ENCODE measurements at regions not wholly inside any gene's neighbourhood (a gene's known extent, or its start where the extent isn't known, plus 50 kb on each side); places are given as distances from the start of the nearest gene placed in this dataset.
"Not testable (repeated sequence)": the region's sequence is repeated elsewhere in the genome, so short reads cannot be mapped to it uniquely, and the experiment has no call there.

DNA sequence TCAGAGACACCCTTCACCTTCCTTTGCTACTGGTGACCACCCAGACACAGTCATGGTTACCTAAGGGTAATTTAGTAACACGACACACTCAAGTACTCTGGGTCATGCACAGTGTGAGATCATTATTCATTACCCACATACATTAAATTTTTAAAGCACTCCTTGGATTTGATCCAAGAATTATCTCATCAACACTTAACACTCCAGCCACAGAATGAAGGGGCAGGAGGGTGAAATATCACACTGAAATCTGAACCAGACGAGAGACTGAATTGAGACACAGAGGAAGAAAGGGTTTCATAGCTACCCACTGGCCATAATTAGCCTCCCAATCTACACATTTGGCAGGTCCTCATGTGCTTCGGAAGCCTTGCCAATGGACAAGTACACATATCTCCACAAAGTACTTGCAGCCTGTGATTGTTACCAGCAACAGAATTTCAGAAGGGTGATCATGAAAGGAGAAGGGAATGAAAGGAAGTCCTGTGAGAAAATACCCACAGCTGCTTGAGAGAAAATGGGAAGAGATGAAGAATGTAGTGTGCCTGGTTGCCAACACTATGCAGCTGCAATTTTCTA lies 189.3 kb downstream of the POLR1F start:
- Histone ChIP-seq H3K4me2 (ENCODE audit: insufficient read depth, low read length) (no peak overlapping the region), H2AFZ (ENCODE audit: low read depth, low read length) (no peak overlapping the region), H3K9me3 (ENCODE audit: insufficient read depth, low read length, severe bottlenecking) (no peaks in the 10 kb centered on the region), H3K79me2 (ENCODE audit: insufficient read depth, low read length) (no peaks in the 10 kb centered on the region), H4K20me1 (ENCODE audit: insufficient read depth, low read length) (no peaks in the 10 kb centered on the region), H3K27ac (ENCODE audit: low read length) (no peak overlapping the region), H3K36me3 (ENCODE audit: insufficient read depth, low read length) (no peaks in the 10 kb centered on the region), H3K27me3 (ENCODE audit: insufficient read depth, low read length, poor library complexity) (no peaks in the 10 kb centered on the region), H3K4me3 (ENCODE audit: low read depth in 1 of 2, low read length in 2 of 2) (no peak overlapping the region), H3K4me1 (ENCODE audit: insufficient read depth, low read length) (no peaks in the 10 kb centered on the region), H3K9ac (ENCODE audit: low read depth, low read length) (no peak overlapping the region)
- TF ChIP-seq EZH2 (IDR thresholded peaks at IDR 0.05; ENCODE audit: borderline replicate concordance, low read depth, low read length, severe bottlenecking): no peak
- TF ChIP-seq, protein P1, sequence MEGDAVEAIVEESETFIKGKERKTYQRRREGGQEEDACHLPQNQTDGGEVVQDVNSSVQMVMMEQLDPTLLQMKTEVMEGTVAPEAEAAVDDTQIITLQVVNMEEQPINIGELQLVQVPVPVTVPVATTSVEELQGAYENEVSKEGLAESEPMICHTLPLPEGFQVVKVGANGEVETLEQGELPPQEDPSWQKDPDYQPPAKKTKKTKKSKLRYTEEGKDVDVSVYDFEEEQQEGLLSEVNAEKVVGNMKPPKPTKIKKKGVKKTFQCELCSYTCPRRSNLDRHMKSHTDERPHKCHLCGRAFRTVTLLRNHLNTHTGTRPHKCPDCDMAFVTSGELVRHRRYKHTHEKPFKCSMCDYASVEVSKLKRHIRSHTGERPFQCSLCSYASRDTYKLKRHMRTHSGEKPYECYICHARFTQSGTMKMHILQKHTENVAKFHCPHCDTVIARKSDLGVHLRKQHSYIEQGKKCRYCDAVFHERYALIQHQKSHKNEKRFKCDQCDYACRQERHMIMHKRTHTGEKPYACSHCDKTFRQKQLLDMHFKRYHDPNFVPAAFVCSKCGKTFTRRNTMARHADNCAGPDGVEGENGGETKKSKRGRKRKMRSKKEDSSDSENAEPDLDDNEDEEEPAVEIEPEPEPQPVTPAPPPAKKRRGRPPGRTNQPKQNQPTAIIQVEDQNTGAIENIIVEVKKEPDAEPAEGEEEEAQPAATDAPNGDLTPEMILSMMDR (IDR thresholded peaks at IDR 0.05; ENCODE audit: borderline replicate concordance, extremely low read depth, low read length, poor library complexity, severe bottlenecking): no peak
- DNase-seq (no peak), ATAC-seq (ENCODE audit: insufficient read depth, low read depth) (no peak)

DNA sequence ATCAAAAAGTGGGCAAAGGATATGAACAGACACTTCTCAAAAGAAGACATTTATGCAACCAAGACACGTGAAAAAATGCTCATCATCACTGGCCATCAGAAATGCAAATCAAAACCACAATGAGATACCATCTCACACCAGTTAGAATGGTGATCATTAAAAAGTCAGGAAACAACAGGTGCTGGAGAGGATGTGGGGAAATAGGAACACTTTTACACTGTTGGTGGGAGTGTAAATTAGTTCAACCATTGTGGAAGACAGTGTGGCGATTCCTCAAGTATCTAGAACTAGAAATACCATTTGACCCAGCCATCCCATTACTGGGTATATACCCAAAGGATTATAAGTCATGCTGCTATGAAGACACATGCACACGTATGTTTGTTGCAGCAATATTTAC lies 191.3 kb downstream of the POLR1F start:
- DNase-seq; H3K27ac ChIP-seq (ENCODE audit: low read length); H3K79me2 ChIP-seq (ENCODE audit: insufficient read depth, low read length); H3K9ac ChIP-seq (ENCODE audit: low read depth, low read length); H3K4me3 ChIP-seq (ENCODE audit: low read depth in 1 of 2, low read length in 2 of 2); ATAC-seq (ENCODE audit: insufficient read depth, low read depth); H3K9me3 ChIP-seq (ENCODE audit: insufficient read depth, low read length, severe bottlenecking); H4K20me1 ChIP-seq (ENCODE audit: insufficient read depth, low read length); H2AFZ ChIP-seq (ENCODE audit: low read depth, low read length); H3K36me3 ChIP-seq (ENCODE audit: insufficient read depth, low read length); H3K4me1 ChIP-seq (ENCODE audit: insufficient read depth, low read length); H3K27me3 ChIP-seq (ENCODE audit: insufficient read depth, low read length, poor library complexity); H3K4me2 ChIP-seq (ENCODE audit: insufficient read depth, low read length): not testable (repeated sequence)

- Histone ChIP-seq H2AFZ (ENCODE audit: low read depth, low read length) (no peak overlapping the region), H4K20me1 (ENCODE audit: insufficient read depth, low read length) (no peaks in the 10 kb centered on the region), H3K36me3 (ENCODE audit: insufficient read depth, low read length) (no peaks in the 10 kb centered on the region), H3K4me1 (ENCODE audit: insufficient read depth, low read length) (no peaks in the 10 kb centered on the region), H3K27me3 (ENCODE audit: insufficient read depth, low read length, poor library complexity) (no peaks in the 10 kb centered on the region), H3K9me3 (ENCODE audit: insufficient read depth, low read length, severe bottlenecking) (no peaks in the 10 kb centered on the region), H3K27ac (ENCODE audit: low read length) (no peak overlapping the region), H3K4me3 (ENCODE audit: low read depth in 1 of 2, low read length in 2 of 2) (no peak overlapping the region), H3K79me2 (ENCODE audit: insufficient read depth, low read length) (no peaks in the 10 kb centered on the region), H3K4me2 (ENCODE audit: insufficient read depth, low read length) (no peak overlapping the region), H3K9ac (ENCODE audit: low read depth, low read length) (no peak overlapping the region)
- TF ChIP-seq EZH2 (IDR thresholded peaks at IDR 0.05; ENCODE audit: borderline replicate concordance, low read depth, low read length, severe bottlenecking): no peak
- TF ChIP-seq, protein P1 (IDR thresholded peaks at IDR 0.05; ENCODE audit: borderline replicate concordance, extremely low read depth, low read length, poor library complexity, severe bottlenecking): no peak
- DNase-seq (no peak), ATAC-seq (ENCODE audit: insufficient read depth, low read depth) (no peak)
Measured at GRCh38 chr7:19508821-19509220, 200.0 kb downstream of the POLR1F start.

DNA sequence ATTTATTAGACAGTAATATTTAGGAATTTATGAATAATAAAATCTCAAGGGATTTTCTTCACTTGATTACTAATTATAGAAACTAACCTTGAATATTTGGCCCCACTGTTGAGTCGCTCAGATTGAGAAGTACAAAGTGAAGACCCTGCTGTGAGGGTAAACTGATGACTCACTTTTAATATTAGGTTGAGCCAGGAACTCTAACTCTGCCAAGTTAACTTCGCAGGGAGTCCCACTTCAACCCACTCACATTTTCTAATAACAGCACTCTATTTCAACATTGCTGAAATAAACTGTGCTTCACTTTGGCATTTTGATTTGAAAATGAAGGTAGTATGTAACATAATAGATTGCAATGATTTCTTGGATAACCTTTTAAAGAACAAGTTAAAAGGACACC lies 200.7 kb downstream of the POLR1F start:
- Histone ChIP-seq H3K4me2 (ENCODE audit: insufficient read depth, low read length) (no peak overlapping the region), H3K79me2 (ENCODE audit: insufficient read depth, low read length) (no peaks in the 10 kb centered on the region), H3K4me3 (ENCODE audit: low read depth in 1 of 2, low read length in 2 of 2) (no peak overlapping the region; a peak in 1 of 4 replicates), H3K9me3 (ENCODE audit: insufficient read depth, low read length, severe bottlenecking) (no peaks in the 10 kb centered on the region), H3K9ac (ENCODE audit: low read depth, low read length) (no peak overlapping the region), H3K27ac (ENCODE audit: low read length) (no peak overlapping the region), H3K4me1 (ENCODE audit: insufficient read depth, low read length) (no peaks in the 10 kb centered on the region), H3K36me3 (ENCODE audit: insufficient read depth, low read length) (no peaks in the 10 kb centered on the region), H2AFZ (ENCODE audit: low read depth, low read length) (no peak overlapping the region), H4K20me1 (ENCODE audit: insufficient read depth, low read length) (no peaks in the 10 kb centered on the region), H3K27me3 (ENCODE audit: insufficient read depth, low read length, poor library complexity) (no peaks in the 10 kb centered on the region)
- no peak for DNase-seq
- TF ChIP-seq EZH2 (IDR thresholded peaks at IDR 0.05; ENCODE audit: borderline replicate concordance, low read depth, low read length, severe bottlenecking): no peak
- TF ChIP-seq, protein P1 (IDR thresholded peaks at IDR 0.05; ENCODE audit: borderline replicate concordance, extremely low read depth, low read length, poor library complexity, severe bottlenecking): no peak
- ATAC-seq (ENCODE audit: insufficient read depth, low read depth): no peak
